IMR-90 (cell line): ENCODE measurements at regions not wholly inside any gene's neighbourhood (a gene's known extent, or its start where the extent isn't known, plus 50 kb on each side); places are given as distances from the start of the nearest gene placed in this dataset.

Source experiments
- CTCF ChIP-seq: conservative IDR thresholded peaks from 2 replicates; pipeline ENCODE4 v1.5.1; 2012; ENCODE audit warnings: mild to moderate bottlenecking, low read depth, low read length, improper control_type of control experiment
- ELK1 ChIP-seq: fragments of 150-350 bp; IDR thresholded peaks from 2 replicates; pipeline ENCODE4 v1.6.1; 2016; ENCODE audit warnings: low read depth, mild to moderate bottlenecking, low read length, moderate library complexity, borderline replicate concordance
- POLR2A ChIP-seq: IDR thresholded peaks from 2 replicates; pipeline ENCODE4 v1.6.1; 2012; ENCODE audit warnings: mild to moderate bottlenecking, low read depth, low read length
- RAD21 ChIP-seq: IDR thresholded peaks from 2 replicates; pipeline ENCODE4 v1.6.1; 2012; ENCODE audit warnings: low read length, improper control_type of control experiment
- TF ChIP-seq, protein P1 (sequence below): fragments of 150-350 bp; IDR thresholded peaks from 2 replicates; pipeline ENCODE4 v1.6.1; 2017; ENCODE audit warnings: mild to moderate bottlenecking, antibody characterized with exemption, low read length, low read depth

DNA sequence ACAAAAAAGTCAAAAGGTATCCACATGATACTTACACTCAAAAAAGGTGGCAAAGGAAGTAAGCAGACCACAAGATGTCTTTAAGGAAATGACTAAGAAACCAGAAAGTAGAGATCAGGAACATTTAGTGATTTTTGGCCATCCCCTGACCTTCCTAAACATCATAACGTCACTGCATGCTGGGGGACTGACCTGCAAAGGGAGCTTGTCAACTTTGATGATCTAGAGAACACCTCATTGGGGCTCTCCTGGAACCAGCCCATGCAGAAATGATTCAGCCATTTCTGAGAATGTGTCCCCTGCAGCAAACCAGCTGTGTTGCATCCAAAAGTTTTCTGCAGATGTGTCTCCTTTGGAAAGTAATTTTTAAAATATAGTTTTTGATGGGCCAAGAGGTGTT lies 152.2 kb upstream of the RASSF8 start:
- TF ChIP-seq POLR2A (no peak), CTCF (no peak), RAD21 (no peak), ELK1 (no peak)
- TF ChIP-seq, protein P1, sequence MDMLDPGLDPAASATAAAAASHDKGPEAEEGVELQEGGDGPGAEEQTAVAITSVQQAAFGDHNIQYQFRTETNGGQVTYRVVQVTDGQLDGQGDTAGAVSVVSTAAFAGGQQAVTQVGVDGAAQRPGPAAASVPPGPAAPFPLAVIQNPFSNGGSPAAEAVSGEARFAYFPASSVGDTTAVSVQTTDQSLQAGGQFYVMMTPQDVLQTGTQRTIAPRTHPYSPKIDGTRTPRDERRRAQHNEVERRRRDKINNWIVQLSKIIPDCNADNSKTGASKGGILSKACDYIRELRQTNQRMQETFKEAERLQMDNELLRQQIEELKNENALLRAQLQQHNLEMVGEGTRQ, result no peak
